ENCODE measurements at regions not wholly inside any gene's neighbourhood (a gene's known extent, or its start where the extent isn't known, plus 50 kb on each side); places are given as distances from the start of the nearest gene placed in this dataset.
A peak's percentile ranks its signal among the peaks of the same experiment; 100 is the strongest.

GRCh38 chr11:18853086-18853720, 61.6 kb upstream of the PTPN5 start:
- Histone ChIP-seq H3K9me3 (ENCODE audit: control insufficient read depth, insufficient read depth, low read length) (no peaks in the 10 kb centered on the region), H3K9ac (ENCODE audit: low read depth, low read length) (no peak overlapping the region), H3K27me3 (ENCODE audit: control insufficient read depth, insufficient read depth, low read length) (no peaks in the 10 kb centered on the region), H2AK5ac (ENCODE audit: low read depth, low read length) (no peak overlapping the region), H2BK120ac (ENCODE audit: low read depth, low read length) (no peak overlapping the region), H2BK5ac (ENCODE audit: low read depth, low read length, poor library complexity, severe bottlenecking) (no peak overlapping the region), H3K36me3 (ENCODE audit: control insufficient read depth, insufficient read depth, low read length) (no peaks in the 10 kb centered on the region), H3K79me1 (ENCODE audit: low read depth in 1 of 2, low read length in 2 of 2) (no peaks in the 10 kb centered on the region), H2BK20ac (ENCODE audit: low read depth, low read length) (no peak overlapping the region), H2AFZ (replicated peaks; ENCODE audit: low read length, poor library complexity) (no peak overlapping the region), H3K4me3 (ENCODE audit: insufficient read depth, low read depth, low read length) (no peak overlapping the region), H4K20me1 (ENCODE audit: insufficient read depth, low read length) (no peaks in the 10 kb centered on the region), H3K4me2 (ENCODE audit: low read depth, low read length) (no peak overlapping the region), H3K27ac (ENCODE audit: insufficient read depth, low read length) (no peak overlapping the region), H3K9me1 (ENCODE audit: insufficient read depth, low read length) (no peaks in the 10 kb centered on the region), H3K14ac (replicated peaks; ENCODE audit: low read depth, low read length) (no peak overlapping the region), H4K8ac (ENCODE audit: low read depth in 2 of 2, low read length in 2 of 2) (no peak overlapping the region), H3K4me1 (ENCODE audit: control insufficient read depth, insufficient read depth, low read length) (no peaks in the 10 kb centered on the region), H2BK15ac (ENCODE audit: low read depth, low read length) (no peak overlapping the region), H3K23ac (ENCODE audit: low read depth, low read length) (no peak overlapping the region), H4K91ac (ENCODE audit: insufficient read depth, low read depth, low read length) (no peak overlapping the region), H4K5ac (ENCODE audit: low read depth, low read length) (no peak overlapping the region), H3K4ac (ENCODE audit: low read depth, low read length) (no peak overlapping the region), H3K56ac (ENCODE audit: extremely low read depth, insufficient read depth, low read length) (no peak overlapping the region), H3K18ac (ENCODE audit: low read depth, low read length) (no peak overlapping the region), H2AK9ac (replicated peaks; ENCODE audit: low read depth, low read length, poor library complexity) (no peak overlapping the region)
- TF ChIP-seq ELK1 (IDR thresholded peaks at IDR 0.05; ENCODE audit: borderline replicate concordance, low read depth, low read length) (no peak), SMC3 (IDR thresholded peaks at IDR 0.05; ENCODE audit: low read depth, low read length) (no peak), MAZ (IDR thresholded peaks at IDR 0.05; ENCODE audit: borderline replicate concordance, low read depth, low read length) (no peak), NFE2L2 (IDR thresholded peaks at IDR 0.05; ENCODE audit: low read depth, low read length) (no peak), CTCF (conservative IDR thresholded peaks at IDR 0.05; ENCODE audit: low read depth, low read length) (0 out of 2 replicates have a peak, but pooled peaks have one; percentile 18), USF2 (IDR thresholded peaks at IDR 0.05; ENCODE audit: low read depth, low read length) (no peak), POLR2A (IDR thresholded peaks at IDR 0.05; ENCODE audit: low read depth, low read length) (no peak), RAD21 (IDR thresholded peaks at IDR 0.05; ENCODE audit: low read length) (peak; percentile 43), BHLHE40 (IDR thresholded peaks at IDR 0.05; ENCODE audit: low read depth, low read length) (no peak), FOS (IDR thresholded peaks at IDR 0.05; ENCODE audit: low read depth, low read length) (no peak), MAFK (IDR thresholded peaks at IDR 0.05; ENCODE audit: low read depth, low read length) (no peak), RCOR1 (IDR thresholded peaks at IDR 0.05; ENCODE audit: insufficient replicate concordance, low read length) (no peak), CEBPB (IDR thresholded peaks at IDR 0.05; ENCODE audit: low read depth, low read length) (no peak), CHD1 (IDR thresholded peaks at IDR 0.05; ENCODE audit: low read depth, low read length) (no peak), MXI1 (IDR thresholded peaks at IDR 0.05; ENCODE audit: borderline replicate concordance, low read depth, low read length) (no peak)
- dilution Hi-C loops (cut with HindIII; ENCODE audit: low sequenced_read_pairs, unreplicated experiment) (no loop called here), in situ Hi-C loops (cut with MboI; ENCODE audit: low sequenced_read_pairs) (no loop called here), intact Hi-C loops (cut with micrococcal nuclease) (no loop called here)
- POLR2A ChIA-PET (ENCODE audit: unreplicated experiment), result no interaction called here
- no TSS peak for BruUV-seq (replicated peaks)
- ATAC-seq (ENCODE audit: low read depth), result no peak
- DNase-seq, result peak; percentile 19
- WGBS, 2 experiments (ENCODE audit: extremely low coverage in 2 of 2, insufficient read length in 1 of 2), result 20% methylated on average over 1 of the region's 5 CpGs; no CpG with 5 or more reads in 1 of the 2 experiments
- CTCF ChIA-PET, result no interaction called here

Data from IMR-90 (cell line).